GM12878 (cell line): ENCODE measurements at regions not wholly inside any gene's neighbourhood (a gene's known extent, or its start where the extent isn't known, plus 50 kb on each side); places are given as distances from the start of the nearest gene placed in this dataset.

Source experiments
- ATAC-seq: fragments of 200-7000 bp; cut with Tn5 transposase; 3 replicates; pipeline ENCODE4 v1.9.1; 2020; ENCODE audit warnings: mild to moderate bottlenecking, moderate library complexity
- BruUV-seq: library from RNA; stranded (reverse); fragments of 400-500 nt; replicated peaks from 2 replicates; lab custom pipeline; 2021; lab: Mats Ljungman, UMichigan
- CTCF ChIA-PET: fragments of 300-600 bp; sonication (Branson Sonifier 250); formaldehyde crosslinking; extraction: SDS; loops from one replicate; lab custom pipeline; 2021; ENCODE audit warnings: inconsistent platforms; lab: Yijun Ruan, JAX
- POLR2A ChIA-PET: fragments of 350-600 bp; formaldehyde crosslinking; extraction: SDS; loops from one replicate; lab custom pipeline; 2021; ENCODE audit warnings: inconsistent platforms; lab: Charles Lee
- RAD21 ChIA-PET: fragments of 300-600 bp; sonication (Branson Sonifier 250); formaldehyde crosslinking; loops from one replicate; lab custom pipeline; 2023; ENCODE audit warnings: antibody characterized with exemption; ENCODE audit not compliant: unreplicated experiment; lab: Charles Lee
- SMC1A ChIA-PET: fragments of 300-600 bp; sonication (Branson Sonifier 250); formaldehyde crosslinking; loops from one replicate; lab custom pipeline; 2023; ENCODE audit not compliant: unreplicated experiment, uncharacterized antibody; lab: Charles Lee
- DNase-seq: peaks from one replicate; pipeline ENCODE4 v3.0.0-alpha.2; 2011; ENCODE audit warnings: low read depth, low spot score
- FAIRE-seq: peaks from 3 replicates; lab custom pipeline; 2011; peaks lifted over from hg19 to GRCh38; lab: Jason Lieb, UNC
- H2AFZ ChIP-seq: 2 replicates; pipeline ENCODE4 v1.6.0; 2011; ENCODE audit warnings: low read depth, low read length, control low read depth; ENCODE audit not compliant: control insufficient read depth
- H3K27ac ChIP-seq: 2 replicates; pipeline ENCODE4 v1.5.1; 2011; ENCODE audit warnings: control low read depth; ENCODE audit not compliant: control insufficient read depth, insufficient read depth
- H3K27me3 ChIP-seq, 2 experiments: replicated peaks in 1 of 2; 2 replicates each; pipeline versions ENCODE4 v1.6.0 to v1.6.1; 2011; ENCODE audit warnings: low read length in 1 of 2; ENCODE audit not compliant: control insufficient read depth in 2 of 2, insufficient read depth in 2 of 2
- H3K36me3 ChIP-seq, 2 experiments: 2 replicates each; pipeline ENCODE4 v1.5.1; 2011; ENCODE audit warnings: low read length in 1 of 2; ENCODE audit not compliant: control insufficient read depth in 2 of 2, insufficient read depth in 2 of 2
- H3K4me1 ChIP-seq: 2 replicates; pipeline ENCODE4 v1.6.1; 2011; ENCODE audit warnings: mild to moderate bottlenecking, low read length, moderate library complexity, mixed read lengths; ENCODE audit not compliant: control insufficient read depth, insufficient read depth
- H3K4me2 ChIP-seq: 2 replicates; pipeline ENCODE4 v1.6.0; 2011; ENCODE audit warnings: control low read depth; ENCODE audit not compliant: control insufficient read depth, insufficient read depth
- H3K4me3 ChIP-seq: fragments of 200-600 bp; sonication (generic); 2 replicates; pipeline ENCODE4 v1.5.1; 2016
- H3K79me2 ChIP-seq: 2 replicates; pipeline ENCODE4 v1.6.0; 2011; ENCODE audit warnings: low read length; ENCODE audit not compliant: control insufficient read depth, insufficient read depth
- H3K9ac ChIP-seq: 2 replicates; pipeline ENCODE4 v1.8.0; 2011; ENCODE audit warnings: low read length, control low read depth, mixed read lengths; ENCODE audit not compliant: control insufficient read depth, insufficient read depth
- H3K9me3 ChIP-seq: replicated peaks from 3 replicates; pipeline ENCODE4 v1.5.1; 2011; ENCODE audit warnings: mild to moderate bottlenecking, low read length; ENCODE audit not compliant: control insufficient read depth, insufficient read depth
- H4K20me1 ChIP-seq: 2 replicates; pipeline ENCODE4 v1.6.0; 2011; ENCODE audit not compliant: control insufficient read depth, insufficient read depth
- ATF3 ChIP-seq: IDR thresholded peaks from 2 replicates; pipeline ENCODE4 v1.6.1; 2011; ENCODE audit warnings: low read depth, mild to moderate bottlenecking, low read length, moderate library complexity, borderline replicate concordance; ENCODE audit errors: extremely low read depth
- CEBPZ ChIP-seq: fragments of 150-350 bp; IDR thresholded peaks from 2 replicates; pipeline ENCODE4 v1.6.1; 2016; ENCODE audit warnings: low read depth, low read length
- ELK1 ChIP-seq: IDR thresholded peaks from 2 replicates; pipeline ENCODE4 v1.6.1; 2012; ENCODE audit warnings: low read depth, low read length, improper control_type of control experiment
- ESRRA ChIP-seq: IDR thresholded peaks from 2 replicates; pipeline ENCODE4 v1.6.1; 2012; ENCODE audit warnings: mild to moderate bottlenecking, low read length, improper control_type of control experiment
- GATAD2B ChIP-seq: fragments of 450-650 bp; conservative IDR thresholded peaks from 2 replicates; pipeline ENCODE4 v1.6.1; 2017; ENCODE audit warnings: low read depth, mild to moderate bottlenecking, moderate library complexity
- KAT2A ChIP-seq: conservative IDR thresholded peaks from 2 replicates; pipeline ENCODE4 v1.6.1; 2011; ENCODE audit warnings: low read depth, low read length; ENCODE audit not compliant: control insufficient read depth
- LARP7 ChIP-seq: fragments of 450-650 bp; IDR thresholded peaks from 2 replicates; pipeline ENCODE4 v1.6.1; 2017; ENCODE audit warnings: mild to moderate bottlenecking
- NFIC ChIP-seq: IDR thresholded peaks from 2 replicates; pipeline ENCODE4 v1.6.1; 2012; ENCODE audit warnings: low read depth, mild to moderate bottlenecking, inconsistent platforms, low read length, moderate library complexity
- RELA ChIP-seq: fragments of 450-650 bp; IDR thresholded peaks from 2 replicates; pipeline ENCODE4 v1.8.0; 2014; ENCODE audit warnings: borderline replicate concordance; ENCODE audit not compliant: partially characterized antibody
- SMAD5 ChIP-seq: IDR thresholded peaks from 2 replicates; pipeline ENCODE4 v1.6.1; 2016; ENCODE audit warnings: antibody characterized with exemption, low read depth
- SREBF2 ChIP-seq: IDR thresholded peaks from 2 replicates; pipeline ENCODE4 v1.6.1; 2012; ENCODE audit warnings: mild to moderate bottlenecking, low read length
- TAF1 ChIP-seq: IDR thresholded peaks from 2 replicates; pipeline ENCODE4 v1.6.1; 2011; ENCODE audit warnings: mild to moderate bottlenecking, low read depth, low read length, borderline replicate concordance
- ZNF384 ChIP-seq: IDR thresholded peaks from 2 replicates; pipeline ENCODE4 v1.6.1; 2012; ENCODE audit warnings: low read depth, mild to moderate bottlenecking, low read length, improper control_type of control experiment, borderline replicate concordance
- WGBS: methylation state at CpG from one replicate; pipeline ENCODE4 v1.1.6; 2016; ENCODE audit warnings: low lambda C conversion rate; ENCODE audit not compliant: insufficient replicate concordance, insufficient coverage; ENCODE audit errors: missing lambda C conversion rate; 5-methylcytosine and 5-hydroxymethylcytosine counted together
- in situ Hi-C: fragments of 300-500 bp; cut with MboI; formaldehyde crosslinking; loops from 9 replicates; pipeline ENCODE4 v1.14.3; 2018; ENCODE audit warnings: mixed read lengths
- intact Hi-C: fragments of 100-400 bp; cut with micrococcal nuclease; formaldehyde crosslinking; loops from one replicate; pipeline ENCODE4 v1.14.2; 2022; ENCODE audit not compliant: unreplicated experiment

GRCh38 chr1:172874950-172875349, 175.8 kb downstream of the TNFSF18 start:
- RAD21 ChIA-PET: interaction anchor here (0.8 kb wide), 1 partner anchor 48 kb away, joined by 3 read pairs; no protein-coding TSS in a partner anchor
- H3K4me2 ChIP-seq: no peak overlapping the region

GRCh38 chr1:172875892-172876291, 174.8 kb downstream of the TNFSF18 start:
- Histone ChIP-seq H3K27me3 (no peaks in the 10 kb centered on the region), H3K4me2 (no peak overlapping the region), H3K79me2 (no peaks in the 10 kb centered on the region), H2AFZ (no peak overlapping the region), H3K4me3 (no peak overlapping the region), H3K27ac (no peak overlapping the region), H3K36me3 (no peaks in the 10 kb centered on the region), H4K20me1 (no peaks in the 10 kb centered on the region), H3K9ac (no peak overlapping the region), H3K9me3 (no peaks in the 10 kb centered on the region), H3K4me1 (no peaks in the 10 kb centered on the region)
- no TSS peak for BruUV-seq
- DNase-seq (no peak), FAIRE-seq (no peak), ATAC-seq (no peak)
- intact Hi-C loops: no loop called here
- ChIA-PET POLR2A (no interaction called here), SMC1A (no interaction called here), RAD21 (no interaction called here), CTCF (interaction anchor here (0.6 kb wide), 1 partner anchor 1099 kb away, joined by 3 read pairs; no protein-coding TSS in a partner anchor)
- in situ Hi-C loops: no loop called here
- TF ChIP-seq SMAD5 (no peak), RELA (no peak), KAT2A (no peak), SREBF2 (no peak), LARP7 (no peak), CEBPZ (no peak), ESRRA (no peak), TAF1 (no peak), ATF3 (no peak)

More at GRCh38 chr1:172874950-172875349, 175.8 kb downstream of the TNFSF18 start:
- Histone ChIP-seq H4K20me1 (no peaks in the 10 kb centered on the region), H3K36me3 (no peaks in the 10 kb centered on the region), H2AFZ (no peak overlapping the region), H3K27ac (no peak overlapping the region), H3K4me1 (no peaks in the 10 kb centered on the region), H3K4me3 (no peak overlapping the region), H3K27me3 (peaks cover 0 to 2% of the 10 kb centered on the region in 2 experiments; a peak in 1 of 4 replicates), H3K9ac (no peak overlapping the region), H3K79me2 (no peaks in the 10 kb centered on the region), H3K9me3 (no peaks in the 10 kb centered on the region)
- DNase-seq (no peak), FAIRE-seq (peak; percentile 70), ATAC-seq (peak; percentile 36; the same call in 2 of the 3 replicates)
- intact Hi-C loops (no loop called here), in situ Hi-C loops (no loop called here)
- WGBS: 0% methylated on average over 1 of the region's 1 CpG
- ChIA-PET SMC1A (no interaction called here), CTCF (no interaction called here), POLR2A (no interaction called here)
- no peak for TF ChIP-seq ELK1
- 0 out of 2 replicates have a peak, but pooled peaks have one; percentile 22 for TF ChIP-seq NFIC
- no peak for TF ChIP-seq GATAD2B
- TF ChIP-seq ZNF384: peak; percentile 40; the same call in 1 of the 2 replicates
- no TSS peak for BruUV-seq
